ENCODE measurements at regions not wholly inside any gene's neighbourhood (a gene's known extent, or its start where the extent isn't known, plus 50 kb on each side); places are given as distances from the start of the nearest gene placed in this dataset.
"Not testable (repeated sequence)": the region's sequence is repeated elsewhere in the genome, so short reads cannot be mapped to it uniquely, and the experiment has no call there.

DNA sequence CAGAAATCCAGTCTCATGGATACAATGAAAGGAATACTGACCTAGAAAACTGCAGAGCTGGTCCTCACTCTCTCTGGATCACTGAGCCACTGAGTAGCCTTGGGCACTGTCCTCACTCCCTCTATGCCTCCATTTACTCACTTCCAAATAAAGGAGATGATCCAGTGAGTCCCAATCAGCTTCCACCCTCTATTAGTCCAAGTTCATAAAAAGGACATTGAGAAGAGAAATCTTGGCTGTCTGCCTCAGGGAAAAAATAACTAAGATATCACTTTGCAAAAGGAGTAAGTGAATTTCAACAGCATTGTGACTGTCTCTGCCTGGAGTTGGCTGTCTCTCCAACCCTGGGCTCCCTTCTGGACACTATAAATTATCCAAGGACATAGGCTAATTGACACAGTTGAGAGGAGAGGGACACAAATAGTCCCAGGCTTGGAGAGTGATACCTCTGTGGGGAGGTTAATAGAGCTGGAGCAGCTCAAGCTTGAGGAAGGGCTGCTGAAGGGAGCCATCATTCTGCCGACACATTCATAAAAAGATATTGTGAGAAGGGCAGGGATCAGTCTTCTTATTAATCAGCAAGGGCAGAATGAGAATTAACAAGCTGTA, 572.3 kb downstream of the RAB28 start:
- CTCF ChIA-PET, result no interaction called here
- ATAC-seq (no peak), DNase-seq (ENCODE audit: low read depth, low spot score) (no peak)
- POLR2A ChIA-PET, result no interaction called here
- RAD21 ChIA-PET (ENCODE audit: low non-redundant PET in 1 of 2, low total read pairs in 2 of 2, uncharacterized antibody in 2 of 2, unreplicated experiment in 2 of 2), result no interaction called here
- Histone ChIP-seq H3K27ac (ENCODE audit: low read depth, low read length) (no peak overlapping the region), H3K4me3 (replicated peaks in 1 of 2; ENCODE audit: low read depth in 1 of 2, low read length in 2 of 2) (no peak overlapping the region), H3K4me1 (ENCODE audit: control insufficient read depth in 1 of 2, insufficient read depth in 2 of 2, low read length in 2 of 2) (no peaks in the 10 kb centered on the region), H3K9ac (ENCODE audit: low read length) (no peak overlapping the region), H3K79me2 (ENCODE audit: insufficient read depth, low read length) (no peaks in the 10 kb centered on the region), H3K4me2 (ENCODE audit: low read length) (no peak overlapping the region), H3K36me3 (ENCODE audit: control insufficient read depth in 1 of 2, insufficient read depth in 2 of 2, low read length in 2 of 2) (no peaks in the 10 kb centered on the region), H4K20me1 (ENCODE audit: insufficient read depth) (no peaks in the 10 kb centered on the region), H3K9me2 (ENCODE audit: insufficient read depth) (no peaks in the 10 kb centered on the region), H3K27me3 (ENCODE audit: insufficient read depth, low read length) (no peaks in the 10 kb centered on the region), H2AFZ (ENCODE audit: low read depth, low read length, poor library complexity, severe bottlenecking) (no peak overlapping the region), H3K9me3 (ENCODE audit: control insufficient read depth in 1 of 2, insufficient read depth in 1 of 2, low read depth in 1 of 2, low read length in 2 of 2) (no peaks in the 10 kb centered on the region)
- intact Hi-C loops (cut with micrococcal nuclease), result no loop called here
- BruUV-seq (replicated peaks), result no TSS peak
- TF ChIP-seq EZH2phosphoT487 (IDR thresholded peaks at IDR 0.05; ENCODE audit: borderline replicate concordance) (no peak), CEBPB (IDR thresholded peaks at IDR 0.05; ENCODE audit: low read depth) (no peak), YY1 (IDR thresholded peaks at IDR 0.05; ENCODE audit: extremely low read depth, insufficient replicate concordance, low read depth, low read length) (no peak), SRF (IDR thresholded peaks at IDR 0.05; ENCODE audit: low read depth) (no peak), CBX3 (IDR thresholded peaks at IDR 0.05; ENCODE audit: low read depth) (no peak), SIN3A (IDR thresholded peaks at IDR 0.05; ENCODE audit: low read depth) (no peak), POLR2A (IDR thresholded peaks at IDR 0.05; ENCODE audit: borderline replicate concordance, extremely low read depth, insufficient read depth, insufficient read length) (no peak), EGR1 (IDR thresholded peaks at IDR 0.05; ENCODE audit: low read depth) (no peak), FOSL1 (IDR thresholded peaks at IDR 0.05; ENCODE audit: low read depth) (no peak), TCF7L2 (IDR thresholded peaks at IDR 0.05; ENCODE audit: borderline replicate concordance, extremely low read depth, insufficient read depth, insufficient read length) (no peak)
- TF ChIP-seq, protein P1, sequence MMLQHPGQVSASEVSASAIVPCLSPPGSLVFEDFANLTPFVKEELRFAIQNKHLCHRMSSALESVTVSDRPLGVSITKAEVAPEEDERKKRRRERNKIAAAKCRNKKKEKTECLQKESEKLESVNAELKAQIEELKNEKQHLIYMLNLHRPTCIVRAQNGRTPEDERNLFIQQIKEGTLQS (IDR thresholded peaks at IDR 0.05), result no peak
- TF ChIP-seq, protein P2, sequence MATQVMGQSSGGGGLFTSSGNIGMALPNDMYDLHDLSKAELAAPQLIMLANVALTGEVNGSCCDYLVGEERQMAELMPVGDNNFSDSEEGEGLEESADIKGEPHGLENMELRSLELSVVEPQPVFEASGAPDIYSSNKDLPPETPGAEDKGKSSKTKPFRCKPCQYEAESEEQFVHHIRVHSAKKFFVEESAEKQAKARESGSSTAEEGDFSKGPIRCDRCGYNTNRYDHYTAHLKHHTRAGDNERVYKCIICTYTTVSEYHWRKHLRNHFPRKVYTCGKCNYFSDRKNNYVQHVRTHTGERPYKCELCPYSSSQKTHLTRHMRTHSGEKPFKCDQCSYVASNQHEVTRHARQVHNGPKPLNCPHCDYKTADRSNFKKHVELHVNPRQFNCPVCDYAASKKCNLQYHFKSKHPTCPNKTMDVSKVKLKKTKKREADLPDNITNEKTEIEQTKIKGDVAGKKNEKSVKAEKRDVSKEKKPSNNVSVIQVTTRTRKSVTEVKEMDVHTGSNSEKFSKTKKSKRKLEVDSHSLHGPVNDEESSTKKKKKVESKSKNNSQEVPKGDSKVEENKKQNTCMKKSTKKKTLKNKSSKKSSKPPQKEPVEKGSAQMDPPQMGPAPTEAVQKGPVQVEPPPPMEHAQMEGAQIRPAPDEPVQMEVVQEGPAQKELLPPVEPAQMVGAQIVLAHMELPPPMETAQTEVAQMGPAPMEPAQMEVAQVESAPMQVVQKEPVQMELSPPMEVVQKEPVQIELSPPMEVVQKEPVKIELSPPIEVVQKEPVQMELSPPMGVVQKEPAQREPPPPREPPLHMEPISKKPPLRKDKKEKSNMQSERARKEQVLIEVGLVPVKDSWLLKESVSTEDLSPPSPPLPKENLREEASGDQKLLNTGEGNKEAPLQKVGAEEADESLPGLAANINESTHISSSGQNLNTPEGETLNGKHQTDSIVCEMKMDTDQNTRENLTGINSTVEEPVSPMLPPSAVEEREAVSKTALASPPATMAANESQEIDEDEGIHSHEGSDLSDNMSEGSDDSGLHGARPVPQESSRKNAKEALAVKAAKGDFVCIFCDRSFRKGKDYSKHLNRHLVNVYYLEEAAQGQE (IDR thresholded peaks at IDR 0.05; ENCODE audit: low read depth), result no peak

DNA sequence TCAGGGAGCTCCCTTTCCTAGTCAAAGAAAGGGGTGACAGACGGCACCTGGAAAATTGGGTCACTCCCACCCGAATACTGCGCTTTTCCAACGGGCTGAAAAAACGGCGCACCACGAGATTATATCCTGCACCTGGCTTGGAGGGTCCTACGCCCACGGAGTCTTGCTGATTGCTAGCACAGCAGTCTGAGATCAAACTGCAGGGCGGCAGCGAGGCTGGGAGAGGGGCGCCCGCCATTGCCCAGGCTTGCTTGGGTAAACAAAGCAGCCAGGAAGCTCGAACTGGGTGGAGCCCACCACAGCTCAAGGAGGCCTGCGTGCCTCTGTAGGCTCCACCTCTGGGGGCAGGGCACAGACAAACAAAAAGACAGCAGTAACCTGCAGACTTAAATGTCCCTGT, 580.5 kb downstream of the RAB28 start:
- H3K9me3 ChIP-seq (ENCODE audit: control insufficient read depth in 1 of 2, insufficient read depth in 1 of 2, low read depth in 1 of 2, low read length in 2 of 2); DNase-seq (ENCODE audit: low read depth, low spot score); H3K9ac ChIP-seq (ENCODE audit: low read length); H3K36me3 ChIP-seq (ENCODE audit: control insufficient read depth in 1 of 2, insufficient read depth in 2 of 2, low read length in 2 of 2); H4K20me1 ChIP-seq (ENCODE audit: insufficient read depth); H2AFZ ChIP-seq (ENCODE audit: low read depth, low read length, poor library complexity, severe bottlenecking); H3K79me2 ChIP-seq (ENCODE audit: insufficient read depth, low read length); POLR2A ChIA-PET; CTCF ChIA-PET; BruUV-seq (replicated peaks); H3K9me2 ChIP-seq (ENCODE audit: insufficient read depth); H3K4me3 ChIP-seq (replicated peaks in 1 of 2; ENCODE audit: low read depth in 1 of 2, low read length in 2 of 2); intact Hi-C loops (cut with micrococcal nuclease); H3K27ac ChIP-seq (ENCODE audit: low read depth, low read length); RAD21 ChIA-PET (ENCODE audit: low non-redundant PET in 1 of 2, low total read pairs in 2 of 2, uncharacterized antibody in 2 of 2, unreplicated experiment in 2 of 2); ATAC-seq; H3K4me2 ChIP-seq (ENCODE audit: low read length); H3K27me3 ChIP-seq (ENCODE audit: insufficient read depth, low read length); H3K4me1 ChIP-seq (ENCODE audit: control insufficient read depth in 1 of 2, insufficient read depth in 2 of 2, low read length in 2 of 2): not testable (repeated sequence)
